ENCODE measurements at regions not wholly inside any gene's neighbourhood (a gene's known extent, or its start where the extent isn't known, plus 50 kb on each side); places are given as distances from the start of the nearest gene placed in this dataset.
"Not testable (repeated sequence)": the region's sequence is repeated elsewhere in the genome, so short reads cannot be mapped to it uniquely, and the experiment has no call there.

DNA sequence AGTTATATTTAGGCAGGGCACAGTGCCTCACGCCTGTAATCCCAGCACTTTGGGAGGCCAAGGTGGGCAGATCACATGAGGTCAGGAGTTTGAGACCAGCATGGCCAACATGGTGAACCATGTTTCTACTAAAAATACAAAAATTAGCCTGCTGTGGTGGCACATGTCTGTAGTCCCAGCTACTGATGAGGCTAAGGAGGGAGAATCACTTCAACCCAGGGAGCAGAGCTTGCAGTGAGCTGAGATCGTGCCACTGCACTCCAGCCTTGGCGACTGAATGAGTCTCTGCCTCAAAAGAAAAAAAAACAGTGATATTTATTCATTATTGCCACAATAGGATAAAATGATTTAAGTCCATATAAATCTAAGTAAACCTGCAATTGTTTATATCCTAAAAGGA, 56.4 kb upstream of the LRRK2 start:
- not testable (repeated sequence) for TF ChIP-seq CTCF, POLR2AphosphoS5 (IDR thresholded peaks at IDR 0.05)
